ENCODE measurements at regions not wholly inside any gene's neighbourhood (a gene's known extent, or its start where the extent isn't known, plus 50 kb on each side); places are given as distances from the start of the nearest gene placed in this dataset.

GRCh38 chr16:6280055-6280454 is 1052.6 kb upstream of the RBFOX1 start:
- H3K36me3 Mint-ChIP-seq (ENCODE audit: low read depth), result no peaks in the 10 kb centered on the region
- peaks cover 21% of the 10 kb centered on the region for H3K27me3 Mint-ChIP-seq (ENCODE audit: low read depth)
- no peak overlapping the region for H3K4me3 Mint-ChIP-seq

DNA sequence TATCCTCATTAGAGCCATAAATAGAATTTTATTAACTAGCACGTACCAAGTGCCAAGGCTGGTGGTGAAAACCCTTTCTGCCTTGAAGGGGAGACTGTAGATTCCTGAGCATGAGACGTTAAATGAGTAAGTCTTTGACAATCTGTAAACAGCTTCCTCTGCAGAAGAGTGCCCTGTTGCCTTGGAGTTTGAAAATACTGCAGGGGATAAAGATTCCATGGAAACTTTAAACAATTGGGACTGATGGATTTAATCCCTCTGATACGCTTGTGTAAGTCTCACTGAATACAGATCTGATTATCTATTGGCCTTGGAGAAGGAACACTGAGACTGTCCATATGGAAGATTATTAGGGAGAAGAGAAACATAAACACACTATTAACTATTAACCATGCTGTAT is 1053.4 kb upstream of the RBFOX1 start:
- no peaks in the 10 kb centered on the region for H3K9me3 Mint-ChIP-seq
- no peaks in the 10 kb centered on the region for H3K36me3 Mint-ChIP-seq (ENCODE audit: low read depth)
- DNase-seq (ENCODE audit: low read depth, low spot score), result no peak
- no peaks in the 10 kb centered on the region for H3K4me1 Mint-ChIP-seq
- TF ChIP-seq CTCF (conservative IDR thresholded peaks at IDR 0.05), result no peak
- no peak overlapping the region for H3K27ac Mint-ChIP-seq (ENCODE audit: unreplicated experiment)
- H3K4me3 Mint-ChIP-seq, result no peak overlapping the region
- peaks cover 18% of the 10 kb centered on the region for H3K27me3 Mint-ChIP-seq (ENCODE audit: low read depth)

More at GRCh38 chr16:6280055-6280454, 1052.6 kb upstream of the RBFOX1 start:
- no peak for TF ChIP-seq CTCF (conservative IDR thresholded peaks at IDR 0.05)
- H3K27ac Mint-ChIP-seq (ENCODE audit: unreplicated experiment), result no peak overlapping the region
- no peaks in the 10 kb centered on the region for H3K4me1 Mint-ChIP-seq
- H3K9me3 Mint-ChIP-seq, result no peaks in the 10 kb centered on the region
- no peak for DNase-seq (ENCODE audit: low read depth, low spot score)

DNA sequence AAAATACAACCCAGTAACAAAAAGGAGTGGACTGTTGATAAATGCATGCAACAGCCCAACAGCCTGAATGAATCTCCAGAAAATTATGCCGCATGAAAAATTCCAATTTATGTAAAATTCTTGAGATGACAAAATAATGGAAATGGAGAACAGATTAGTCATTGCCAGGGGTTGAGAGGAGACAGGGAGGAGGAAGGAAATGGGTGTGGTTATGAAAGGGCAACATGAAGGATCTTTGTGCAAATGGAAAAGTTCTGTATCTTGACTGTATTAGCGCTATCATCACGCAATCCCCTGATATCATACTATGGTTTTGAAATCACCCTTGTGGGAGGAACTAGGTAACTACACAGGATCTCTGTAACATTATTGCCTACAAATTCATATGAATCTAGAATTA is 1058.3 kb upstream of the RBFOX1 start:
- no peak overlapping the region for H3K27ac Mint-ChIP-seq (ENCODE audit: unreplicated experiment)
- H3K4me1 Mint-ChIP-seq, result no peaks in the 10 kb centered on the region
- no peaks in the 10 kb centered on the region for H3K36me3 Mint-ChIP-seq (ENCODE audit: low read depth)
- H3K9me3 Mint-ChIP-seq, result no peaks in the 10 kb centered on the region
- DNase-seq (ENCODE audit: low read depth, low spot score), result no peak
- no peak for TF ChIP-seq CTCF (conservative IDR thresholded peaks at IDR 0.05)
- no peak overlapping the region for H3K4me3 Mint-ChIP-seq
- peaks cover 15% of the 10 kb centered on the region for H3K27me3 Mint-ChIP-seq (ENCODE audit: low read depth)

GRCh38 chr16:6267682-6268081 is 1065.0 kb upstream of the RBFOX1 start:
- Mint-ChIP-seq H3K36me3 (ENCODE audit: low read depth) (no peaks in the 10 kb centered on the region), H3K27ac (ENCODE audit: unreplicated experiment) (no peak overlapping the region), H3K9me3 (no peaks in the 10 kb centered on the region), H3K27me3 (ENCODE audit: low read depth) (peaks cover 4% of the 10 kb centered on the region), H3K4me1 (no peaks in the 10 kb centered on the region), H3K4me3 (no peak overlapping the region)
- DNase-seq (ENCODE audit: low read depth, low spot score), result no peak
- TF ChIP-seq CTCF (conservative IDR thresholded peaks at IDR 0.05), result no peak

- TF ChIP-seq CTCF (conservative IDR thresholded peaks at IDR 0.05), result no peak
- Mint-ChIP-seq H3K27ac (ENCODE audit: unreplicated experiment) (no peak overlapping the region), H3K36me3 (ENCODE audit: low read depth) (no peaks in the 10 kb centered on the region), H3K4me3 (no peak overlapping the region), H3K27me3 (ENCODE audit: low read depth) (peaks cover 8% of the 10 kb centered on the region), H3K9me3 (no peaks in the 10 kb centered on the region), H3K4me1 (no peaks in the 10 kb centered on the region)
- no peak for DNase-seq (ENCODE audit: low read depth, low spot score)
These were observed 1065.9 kb upstream of the RBFOX1 start for GRCh38 chr16:6266703-6267102.

DNA sequence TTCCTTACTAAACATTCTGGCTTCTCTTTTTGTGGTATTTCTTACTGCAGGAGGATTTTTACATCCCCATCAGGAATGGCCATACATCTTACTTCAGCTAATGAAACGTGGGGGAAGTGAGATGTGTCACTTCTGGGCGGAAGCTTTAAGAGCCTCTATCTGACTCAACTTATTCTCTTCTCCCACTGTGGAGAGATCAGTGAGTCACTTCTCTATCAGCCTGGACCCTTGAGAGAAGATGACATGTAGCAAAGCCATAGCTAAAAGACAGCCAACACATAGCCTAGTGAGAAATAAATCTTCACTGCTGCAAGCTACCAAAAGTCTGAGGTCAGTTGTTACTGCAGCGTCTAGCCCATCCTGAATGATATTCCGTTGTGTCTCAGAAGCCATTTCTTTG is 1066.7 kb upstream of the RBFOX1 start:
- H3K4me3 Mint-ChIP-seq, result no peak overlapping the region

More for the DNA sequence above, 1066.7 kb upstream of the RBFOX1 start:
- DNase-seq (ENCODE audit: low read depth, low spot score), result no peak
- TF ChIP-seq CTCF (conservative IDR thresholded peaks at IDR 0.05), result no peak
- no peaks in the 10 kb centered on the region for H3K4me1 Mint-ChIP-seq
- H3K27ac Mint-ChIP-seq (ENCODE audit: unreplicated experiment), result no peak overlapping the region
- no peaks in the 10 kb centered on the region for H3K36me3 Mint-ChIP-seq (ENCODE audit: low read depth)
- peaks cover 8% of the 10 kb centered on the region for H3K27me3 Mint-ChIP-seq (ENCODE audit: low read depth)
- H3K9me3 Mint-ChIP-seq, result no peaks in the 10 kb centered on the region
